HG02840 (cell line): ENCODE measurements at regions not wholly inside any gene's neighbourhood (a gene's known extent, or its start where the extent isn't known, plus 50 kb on each side); places are given as distances from the start of the nearest gene placed in this dataset.

Experiments
- ATAC-seq: cut with Tn5 transposase; IDR thresholded peaks from one replicate; pipeline ENCODE4 v1.9.1; 2021; ENCODE audit warnings: mild to moderate bottlenecking, moderate library complexity, moderate number of reproducible peaks; ENCODE audit not compliant: unreplicated experiment, low FRiP score

DNA sequence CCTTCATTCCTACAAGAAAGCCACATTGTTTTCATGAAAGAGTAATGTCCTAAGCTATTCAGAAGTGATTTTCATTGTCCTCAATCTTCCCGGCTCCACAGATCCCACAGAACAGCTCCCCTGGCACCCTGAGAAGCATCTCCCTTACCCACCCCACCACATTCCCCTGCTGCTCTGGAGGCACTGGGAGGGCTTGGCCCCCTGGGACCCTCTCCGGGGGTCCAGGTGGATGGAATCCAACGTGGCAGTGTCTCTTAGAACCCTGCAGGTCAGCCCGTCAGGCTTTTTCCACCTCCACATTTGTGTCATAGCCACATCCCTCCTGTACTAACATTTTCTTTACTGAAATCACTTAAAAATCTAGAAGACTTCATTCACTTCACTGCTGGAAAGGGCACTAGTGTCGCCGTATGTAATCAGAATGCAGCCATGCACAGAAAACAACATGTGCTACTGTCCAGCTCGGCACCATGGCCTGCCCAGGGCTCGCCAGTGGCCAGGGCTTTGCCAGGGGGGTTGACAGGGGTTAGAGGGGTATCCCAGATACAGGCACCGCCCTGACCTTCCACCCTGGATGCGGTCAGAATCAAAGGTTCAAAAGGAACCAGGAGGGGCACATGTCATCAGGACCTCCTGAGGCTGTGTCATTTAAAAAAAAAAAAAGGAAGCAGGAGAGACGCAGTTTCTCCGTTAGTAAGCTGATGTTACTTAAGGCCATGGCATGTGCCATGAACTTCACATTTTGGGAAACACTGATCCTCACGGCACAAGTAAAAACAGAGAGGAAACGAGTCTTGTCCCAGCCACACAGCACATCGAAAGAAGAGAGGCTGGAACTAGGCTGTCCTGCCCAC lies 106.3 kb downstream of the LSM3 start:
- no peak for ATAC-seq

DNA sequence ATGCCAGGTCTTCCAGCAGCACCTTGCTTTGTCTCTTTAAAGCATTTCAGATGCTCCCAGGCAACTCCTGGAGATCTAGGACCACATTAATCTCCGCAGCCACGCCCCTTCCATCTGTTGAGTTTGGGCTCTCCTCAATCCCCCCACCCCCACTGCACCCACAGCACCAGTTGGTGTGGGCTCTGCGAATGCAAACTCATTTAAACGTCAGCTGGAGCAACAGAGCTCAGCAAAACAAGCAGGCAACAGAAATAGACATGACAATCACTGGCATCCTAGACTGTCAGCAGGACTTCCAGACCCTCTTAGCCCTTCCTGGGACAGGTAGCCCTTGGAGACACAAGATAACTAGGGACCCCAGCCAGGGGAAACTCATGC lies 106.9 kb downstream of the LSM3 start:
- ATAC-seq: no peak

DNA sequence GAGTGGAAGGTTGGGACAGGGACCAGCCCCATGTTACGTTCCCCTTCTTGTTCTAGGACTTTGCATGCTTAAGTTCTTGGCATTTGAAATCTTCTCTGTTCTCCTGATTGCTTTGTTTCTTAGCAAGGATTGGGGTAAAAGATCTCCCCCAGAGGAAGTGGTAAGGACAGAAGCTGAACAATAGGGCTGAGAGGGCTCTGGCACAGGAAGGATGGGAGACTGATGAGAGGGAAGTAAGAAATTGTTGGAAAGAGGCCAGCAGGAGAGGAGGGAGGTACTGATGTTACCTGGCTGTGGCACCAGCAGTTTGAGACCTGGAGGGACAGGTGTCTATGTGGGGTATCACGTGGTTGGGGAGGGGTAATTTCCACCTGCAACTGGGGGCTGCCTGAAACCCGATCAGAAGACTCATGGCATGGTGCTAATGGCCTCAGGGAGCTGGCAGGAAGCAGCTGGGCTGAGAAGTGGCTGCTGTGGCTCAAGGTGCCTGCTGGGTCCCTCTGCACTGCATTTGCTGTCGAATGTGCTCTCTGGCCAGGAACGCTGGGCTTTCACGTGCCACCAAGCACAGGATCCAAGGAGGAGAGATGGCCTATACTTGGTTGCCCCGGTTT lies 108.4 kb downstream of the LSM3 start:
- no peak for ATAC-seq

DNA sequence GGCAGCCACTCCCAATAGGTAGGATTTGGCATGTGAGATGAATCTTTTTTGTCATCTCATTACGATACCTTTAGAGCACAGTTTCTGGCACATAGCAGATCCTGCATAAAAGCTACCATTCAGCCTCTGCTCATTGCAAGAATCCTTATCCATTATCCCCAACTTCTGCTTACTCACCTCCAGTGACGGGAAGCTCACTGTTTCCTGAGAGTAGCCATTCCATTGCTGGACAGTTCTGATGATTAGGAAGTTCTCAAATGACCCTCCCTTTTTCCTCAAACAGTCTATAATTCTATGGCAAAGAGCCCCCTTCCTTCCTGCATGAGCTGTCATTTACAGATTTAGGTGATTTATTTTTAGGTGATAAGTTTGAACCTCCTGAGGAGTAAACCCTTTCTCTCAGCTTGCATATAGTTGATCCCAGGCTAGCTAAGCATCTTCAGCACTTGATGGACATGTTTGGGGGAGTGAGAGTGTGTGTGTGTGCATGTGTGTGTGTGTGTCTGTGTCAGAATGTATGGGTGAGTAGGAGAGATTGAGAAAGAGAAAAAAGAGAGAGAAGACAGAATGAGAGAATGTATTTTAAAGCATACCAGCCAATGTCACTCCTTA lies 109.7 kb downstream of the LSM3 start:
- no peak for ATAC-seq

DNA sequence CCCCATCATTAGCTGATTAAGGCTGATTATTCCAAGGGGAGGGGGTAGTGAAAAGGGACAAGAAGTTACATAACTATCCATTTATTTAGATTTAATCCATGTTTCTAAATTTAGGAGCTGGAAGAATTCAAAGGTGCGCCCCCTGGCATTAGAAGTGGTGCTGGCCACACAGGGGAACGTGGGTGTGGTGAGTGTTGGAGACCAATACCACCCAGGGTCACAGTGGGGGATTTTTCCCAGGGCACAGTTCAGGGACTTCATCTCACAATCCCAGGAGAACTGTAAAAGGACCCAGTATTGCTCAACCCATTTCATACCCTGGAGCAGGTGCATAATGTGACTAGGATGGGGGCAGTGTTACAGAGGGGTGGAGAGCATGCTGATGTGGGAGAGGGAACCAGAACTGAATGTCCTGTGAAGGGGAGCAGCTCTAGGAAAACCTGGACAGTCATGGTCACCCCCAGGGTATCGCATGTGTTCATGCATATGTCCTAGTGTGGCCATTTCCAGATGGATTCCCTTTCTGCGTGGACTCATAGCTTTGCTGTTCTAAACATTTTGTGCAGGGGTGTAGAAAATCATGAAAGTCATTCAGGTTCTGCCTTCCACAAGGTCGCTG lies 110.3 kb downstream of the LSM3 start:
- no peak for ATAC-seq

DNA sequence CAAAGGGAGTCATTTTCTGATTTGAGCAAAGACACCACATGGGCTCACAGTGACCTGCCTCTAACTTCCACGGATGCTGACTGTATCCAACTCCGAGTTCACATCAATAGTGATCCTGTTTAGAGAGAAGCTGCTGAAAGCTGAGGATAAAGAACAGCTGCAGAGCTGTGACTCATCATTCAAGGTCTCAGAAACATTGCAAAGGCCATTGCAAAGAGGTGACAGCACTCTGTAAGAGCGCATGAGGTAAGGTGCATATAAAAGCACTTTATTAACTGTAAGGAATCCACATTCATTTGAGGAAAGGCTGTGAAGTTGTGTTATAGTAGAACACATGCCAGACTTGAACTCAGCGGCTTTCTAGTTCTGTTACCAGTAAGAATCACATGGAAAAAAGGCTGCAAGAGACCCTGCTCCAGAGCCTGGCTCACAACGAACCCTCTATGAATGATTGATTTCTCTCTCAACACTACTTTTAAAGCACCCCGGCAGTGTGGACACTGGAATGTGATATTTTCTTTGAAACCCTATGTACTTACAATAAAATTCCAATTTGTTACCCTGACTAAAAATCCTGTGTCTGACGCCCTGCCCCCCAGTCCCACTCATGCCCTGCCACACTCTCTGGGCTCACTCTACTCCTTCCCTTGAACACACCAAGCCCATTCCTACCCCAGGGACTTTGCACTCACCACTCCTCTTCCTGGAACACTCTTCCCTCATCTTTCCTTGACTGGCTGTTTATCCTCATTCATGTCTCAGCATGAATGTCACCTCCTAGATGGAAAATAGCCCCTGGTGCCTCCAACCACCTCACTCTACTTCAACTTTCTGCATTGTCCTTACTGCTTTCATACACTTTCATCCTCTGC lies 111.2 kb downstream of the LSM3 start:
- no peak for ATAC-seq

DNA sequence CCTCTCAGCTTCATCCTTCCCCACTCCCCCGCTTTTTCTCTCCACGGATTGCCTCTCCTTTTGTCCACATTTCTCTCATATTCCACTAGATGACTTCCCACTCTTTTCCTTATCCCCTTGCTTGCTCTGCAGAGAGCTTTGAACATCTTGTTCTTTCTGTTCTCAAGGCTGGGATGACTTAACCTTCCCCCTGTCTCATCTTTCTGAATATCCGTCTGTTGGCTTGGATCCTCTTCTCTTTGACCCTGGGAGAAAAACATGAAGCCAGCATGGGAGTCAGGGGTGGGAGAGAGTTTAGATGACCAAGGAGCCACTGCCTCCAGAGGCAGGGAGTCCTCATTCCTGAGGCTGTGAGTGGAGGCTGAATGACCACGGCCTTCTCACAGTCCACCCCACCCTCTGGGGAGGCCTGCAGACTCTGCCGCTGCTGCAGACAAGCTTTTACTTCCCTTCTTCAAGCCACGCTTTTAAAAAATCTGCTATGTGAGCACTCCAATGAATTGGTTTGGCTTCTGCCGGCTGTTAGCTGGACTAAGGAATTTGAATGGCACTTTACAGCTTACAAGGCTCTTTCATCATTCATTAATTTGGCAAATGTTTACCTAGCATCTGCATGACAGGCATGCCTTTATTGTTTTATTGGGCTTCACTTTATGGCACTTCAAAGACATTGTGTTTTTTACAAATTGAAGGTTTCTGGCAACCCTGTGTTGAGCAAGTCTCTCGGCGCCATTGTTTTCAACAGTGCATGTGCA lies 111.6 kb upstream of the SLC6A6 start:
- ATAC-seq: no peak

DNA sequence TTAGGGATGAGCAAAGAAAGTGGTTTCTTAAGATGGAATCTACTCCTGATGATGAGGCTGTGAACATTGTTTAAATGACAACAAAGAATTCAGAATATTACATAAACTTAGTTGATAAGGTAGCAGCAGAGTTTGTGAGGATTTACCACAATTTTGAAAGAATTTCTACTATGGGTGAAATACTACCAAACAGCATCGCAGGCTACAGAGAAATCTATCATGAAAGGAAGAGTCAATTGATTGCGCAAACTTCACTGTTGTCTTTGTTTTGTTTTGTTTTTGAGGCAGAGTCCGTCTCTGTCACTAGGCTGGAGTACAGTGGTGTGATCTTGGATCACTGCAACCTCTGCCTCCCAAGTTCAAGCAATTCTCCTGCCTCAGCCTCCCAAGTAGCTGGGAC lies 107.4 kb upstream of the SLC6A6 start:
- ATAC-seq: no peak

DNA sequence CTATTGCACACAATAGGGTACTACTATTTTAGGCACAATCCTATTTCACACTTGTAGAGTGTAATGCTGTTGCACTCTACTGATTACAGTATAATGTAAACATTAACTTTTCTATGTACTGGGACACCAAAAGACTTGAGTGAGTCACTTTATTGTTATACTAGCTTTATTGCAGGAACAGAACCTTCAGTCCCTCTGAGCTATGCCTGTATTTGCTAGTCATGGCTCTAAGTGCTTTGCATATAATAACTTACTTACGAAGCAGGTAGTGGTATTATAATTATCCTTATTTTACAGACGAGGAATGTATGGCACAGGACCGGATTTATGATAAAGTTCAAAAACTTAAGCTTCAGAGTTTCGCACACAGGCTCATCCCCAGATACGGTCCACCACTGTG lies 106.6 kb upstream of the SLC6A6 start:
- no peak for ATAC-seq

DNA sequence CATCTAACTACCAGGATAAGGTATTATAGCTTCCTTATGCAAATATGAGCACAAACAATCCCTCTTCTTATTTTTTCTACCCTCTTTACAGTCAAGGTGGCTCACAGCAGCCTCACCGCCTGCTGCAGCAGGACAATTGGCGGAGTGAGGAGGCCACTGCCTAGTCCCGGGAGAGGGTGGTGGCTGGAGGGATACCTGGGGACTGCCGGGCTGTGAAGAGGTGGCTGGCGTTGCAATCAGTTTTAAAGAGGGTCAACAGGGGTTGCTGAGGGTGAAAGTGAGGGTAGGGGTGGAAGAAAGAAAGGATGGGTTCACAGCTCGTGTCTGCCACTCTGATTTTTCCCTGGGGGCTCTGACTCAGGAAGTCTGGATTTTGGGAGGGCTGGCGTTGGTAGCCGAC lies 105.1 kb upstream of the SLC6A6 start:
- ATAC-seq: no peak

DNA sequence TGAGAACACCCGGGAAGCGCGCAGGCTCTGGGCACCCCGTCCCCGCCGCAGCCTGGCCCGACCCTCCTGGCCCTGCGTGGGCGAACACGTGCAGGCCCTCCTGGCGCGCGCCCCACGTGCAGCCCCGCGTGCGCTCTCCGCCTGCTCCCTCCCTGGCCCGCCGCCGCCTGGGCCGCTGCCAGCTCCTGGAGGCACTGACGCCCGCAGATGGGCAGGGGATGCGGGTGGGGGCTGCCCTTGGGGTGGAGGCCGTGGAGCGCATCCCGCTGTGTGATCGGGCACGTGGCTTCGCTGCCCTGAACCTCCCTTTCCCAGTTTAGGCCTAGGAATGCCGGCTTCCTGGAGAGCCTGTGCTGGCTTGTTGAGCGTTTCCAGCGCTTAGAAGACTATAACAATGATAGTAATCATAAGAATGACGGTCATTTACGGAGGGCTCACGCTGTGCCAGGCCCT lies 104.6 kb upstream of the SLC6A6 start:
- ATAC-seq: no peak

DNA sequence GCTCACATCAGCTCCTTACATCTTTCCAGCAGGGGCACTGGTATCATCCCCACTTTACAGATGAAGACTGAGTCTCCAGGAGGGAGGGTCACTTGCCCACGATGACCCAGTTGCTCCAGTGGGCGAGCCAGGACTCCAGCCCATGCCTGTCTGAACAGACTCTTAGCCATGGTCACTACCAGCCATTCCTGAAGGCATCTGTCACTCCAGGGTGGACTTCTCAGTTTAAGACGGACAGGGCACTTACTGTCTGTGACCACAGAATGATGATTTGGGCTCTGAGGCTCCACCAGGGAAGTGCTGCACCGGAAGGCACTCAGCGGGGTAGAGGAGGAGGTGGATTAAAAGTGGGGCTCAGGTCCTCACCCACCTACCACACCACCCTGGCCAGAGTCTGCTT lies 104.0 kb upstream of the SLC6A6 start:
- no peak for ATAC-seq

DNA sequence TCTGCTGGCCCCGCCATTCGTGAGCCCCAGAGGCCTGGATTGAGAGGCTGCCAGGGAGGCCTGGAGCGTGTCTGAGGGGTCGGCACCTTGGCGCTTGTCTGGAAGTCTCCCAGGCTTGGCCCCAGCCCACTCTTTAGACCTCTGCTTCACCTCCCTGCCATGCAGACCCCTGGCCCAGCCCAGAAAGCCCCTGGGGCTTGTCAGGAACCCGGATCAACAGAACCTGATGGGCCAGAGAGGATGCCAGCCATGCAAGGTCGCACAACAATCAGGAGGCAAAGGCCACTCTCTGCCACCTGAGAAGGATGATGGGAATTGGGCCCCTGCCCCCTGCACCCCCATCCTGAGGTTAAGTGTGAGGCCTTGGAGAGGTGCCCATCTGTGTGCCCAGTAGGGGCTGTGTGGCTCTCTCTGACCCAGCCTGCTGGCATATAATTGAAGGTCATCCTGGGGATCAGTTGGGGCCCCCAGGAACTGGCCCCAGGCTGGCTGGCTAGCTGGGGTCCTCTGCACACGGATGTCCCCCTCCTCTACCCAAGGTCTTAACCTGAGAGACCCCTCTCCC lies 103.3 kb upstream of the SLC6A6 start:
- ATAC-seq: no peak

DNA sequence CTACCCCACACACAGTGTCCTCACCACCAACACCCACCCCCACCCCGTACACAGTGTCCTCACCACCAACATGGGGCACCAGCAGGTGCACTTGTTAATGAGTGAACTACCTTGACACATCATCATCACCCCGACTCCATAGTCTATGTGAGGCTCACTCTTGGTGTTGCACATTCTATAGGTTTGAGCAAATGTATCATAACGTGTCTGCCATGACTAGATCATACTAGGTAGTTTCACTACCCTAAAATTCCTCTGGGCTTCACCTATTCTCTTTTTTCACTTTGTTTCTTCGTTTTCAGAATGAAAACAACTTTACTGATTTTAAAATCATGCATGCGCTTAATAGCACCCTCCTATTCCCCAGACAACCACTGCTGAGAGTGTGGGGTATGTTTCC lies 102.6 kb upstream of the SLC6A6 start:
- no peak for ATAC-seq

DNA sequence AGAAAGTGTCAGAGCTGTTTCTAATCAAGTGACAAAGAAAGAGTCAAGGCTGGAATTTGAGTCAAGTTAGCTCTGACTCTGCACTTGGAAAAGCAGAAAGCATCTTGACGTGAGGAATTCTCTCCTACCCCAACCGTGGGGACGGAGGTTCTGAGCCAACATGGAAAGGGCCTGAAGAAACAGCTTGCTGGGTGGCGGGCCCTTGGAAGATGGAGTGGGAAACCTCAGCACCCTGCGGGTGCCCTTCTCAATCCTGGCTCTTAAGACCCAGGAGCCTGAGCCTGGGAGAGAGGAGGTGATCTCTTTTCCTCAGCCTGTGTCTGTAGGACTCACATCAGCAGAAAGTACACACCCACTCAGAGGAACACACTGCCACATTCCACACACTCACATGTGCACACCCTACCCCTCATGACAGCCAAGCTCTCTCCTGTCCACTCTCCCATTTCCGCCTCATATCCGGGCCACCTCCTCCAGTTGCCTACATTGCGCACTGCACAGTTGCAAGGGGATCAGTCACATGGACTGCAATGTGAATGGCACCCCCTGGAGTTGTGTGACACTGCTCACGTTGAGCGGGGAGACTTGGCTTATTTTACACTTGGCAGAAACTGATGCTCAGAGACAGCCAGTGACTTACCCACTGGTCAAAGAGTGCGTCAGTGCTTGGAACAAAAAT lies 101.5 kb upstream of the SLC6A6 start:
- ATAC-seq: no peak

DNA sequence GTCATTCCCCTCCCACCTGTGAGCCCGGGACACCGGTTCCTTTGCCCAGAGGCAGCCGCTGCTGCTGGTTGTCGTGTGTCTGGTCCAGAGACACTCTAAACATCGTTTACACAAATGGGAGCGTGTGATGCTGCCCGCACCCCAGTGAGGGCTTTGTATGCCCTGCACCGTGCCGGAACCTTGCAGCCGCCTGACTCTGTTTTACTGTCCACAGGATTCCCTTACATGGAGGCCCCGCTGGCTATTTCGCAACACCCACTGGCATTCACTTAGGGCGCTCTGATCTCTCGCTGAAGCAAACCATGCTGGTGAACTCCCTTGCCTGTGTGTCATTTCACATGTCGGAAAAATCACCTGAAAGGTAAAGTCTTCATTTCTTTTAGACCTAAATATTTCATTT lies 100.8 kb upstream of the SLC6A6 start:
- ATAC-seq: no peak

DNA sequence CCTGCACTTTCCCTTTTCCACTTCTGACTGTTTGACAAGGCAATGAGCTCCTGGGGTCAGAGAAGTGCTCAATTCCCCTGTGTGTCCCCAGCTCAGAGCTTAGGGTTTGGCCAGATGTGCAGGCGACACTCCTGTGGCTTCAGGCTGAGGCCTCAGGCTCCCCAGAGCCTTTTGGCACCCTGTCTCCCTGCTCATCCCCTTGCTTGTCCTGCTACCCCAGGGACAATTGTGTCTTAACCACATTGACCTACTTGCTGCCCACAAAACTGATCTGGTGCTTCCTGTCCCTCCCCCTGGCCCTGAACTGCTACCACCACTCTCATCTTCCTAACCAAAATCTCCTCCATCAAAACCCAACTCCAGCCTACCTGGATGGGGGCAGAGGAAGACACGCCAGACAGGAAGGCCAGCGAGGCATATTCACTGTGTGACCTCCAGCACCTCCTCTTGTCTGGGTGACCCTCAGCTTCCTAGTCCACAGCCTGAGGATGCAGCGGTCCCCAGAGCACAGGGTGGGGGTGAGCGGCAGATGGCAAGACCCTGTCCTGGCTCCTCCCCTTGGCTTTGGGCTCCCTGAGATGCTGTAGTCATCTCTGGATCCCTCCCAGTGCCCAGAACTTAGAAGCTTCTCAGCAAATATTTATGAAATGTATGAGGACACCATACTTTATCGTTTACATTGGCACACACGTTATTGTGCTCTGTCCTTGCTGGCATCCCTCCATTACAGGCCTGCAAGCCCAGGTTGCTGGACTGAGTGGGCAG lies 98.9 kb upstream of the SLC6A6 start:
- no peak for ATAC-seq
